ENCODE measurements at regions not wholly inside any gene's neighbourhood (a gene's known extent, or its start where the extent isn't known, plus 50 kb on each side); places are given as distances from the start of the nearest gene placed in this dataset.

DNA sequence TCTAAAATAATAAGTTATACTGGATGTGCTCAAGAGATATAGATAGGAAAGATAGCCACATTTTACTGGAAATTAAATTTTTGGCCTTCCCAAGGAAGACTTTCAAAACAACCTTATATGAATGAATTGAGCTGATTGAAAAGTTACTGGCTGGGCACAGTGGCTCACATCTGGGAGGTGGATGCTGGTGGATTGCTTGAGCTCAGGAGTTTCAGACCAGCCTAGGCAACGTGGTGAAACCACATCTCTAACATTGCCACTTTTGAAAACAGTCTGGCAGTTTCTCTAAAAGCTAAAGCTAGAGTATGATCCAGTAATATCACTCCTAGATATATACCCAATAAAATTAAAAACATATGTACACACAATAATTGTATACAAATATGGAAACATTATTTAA, 231.4 kb upstream of the POU1F1 start:
- TF ChIP-seq POLR2A (IDR thresholded peaks at IDR 0.05; ENCODE audit: low read depth, low read length) (no peak), MYC (IDR thresholded peaks at IDR 0.05; ENCODE audit: low read depth, low read length) (no peak), JUN (IDR thresholded peaks at IDR 0.05; ENCODE audit: borderline replicate concordance, insufficient read depth, insufficient read length, low read depth) (no peak), POLR2AphosphoS5 (IDR thresholded peaks at IDR 0.05; ENCODE audit: insufficient read depth, low read depth, low read length) (no peak)
- TF ChIP-seq, protein P1, sequence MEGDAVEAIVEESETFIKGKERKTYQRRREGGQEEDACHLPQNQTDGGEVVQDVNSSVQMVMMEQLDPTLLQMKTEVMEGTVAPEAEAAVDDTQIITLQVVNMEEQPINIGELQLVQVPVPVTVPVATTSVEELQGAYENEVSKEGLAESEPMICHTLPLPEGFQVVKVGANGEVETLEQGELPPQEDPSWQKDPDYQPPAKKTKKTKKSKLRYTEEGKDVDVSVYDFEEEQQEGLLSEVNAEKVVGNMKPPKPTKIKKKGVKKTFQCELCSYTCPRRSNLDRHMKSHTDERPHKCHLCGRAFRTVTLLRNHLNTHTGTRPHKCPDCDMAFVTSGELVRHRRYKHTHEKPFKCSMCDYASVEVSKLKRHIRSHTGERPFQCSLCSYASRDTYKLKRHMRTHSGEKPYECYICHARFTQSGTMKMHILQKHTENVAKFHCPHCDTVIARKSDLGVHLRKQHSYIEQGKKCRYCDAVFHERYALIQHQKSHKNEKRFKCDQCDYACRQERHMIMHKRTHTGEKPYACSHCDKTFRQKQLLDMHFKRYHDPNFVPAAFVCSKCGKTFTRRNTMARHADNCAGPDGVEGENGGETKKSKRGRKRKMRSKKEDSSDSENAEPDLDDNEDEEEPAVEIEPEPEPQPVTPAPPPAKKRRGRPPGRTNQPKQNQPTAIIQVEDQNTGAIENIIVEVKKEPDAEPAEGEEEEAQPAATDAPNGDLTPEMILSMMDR (IDR thresholded peaks at IDR 0.05; ENCODE audit: extremely low read depth in 1 of 2, insufficient read depth in 1 of 2, low read depth in 1 of 2, low read length in 2 of 2): no peak
- TF ChIP-seq, protein P2, sequence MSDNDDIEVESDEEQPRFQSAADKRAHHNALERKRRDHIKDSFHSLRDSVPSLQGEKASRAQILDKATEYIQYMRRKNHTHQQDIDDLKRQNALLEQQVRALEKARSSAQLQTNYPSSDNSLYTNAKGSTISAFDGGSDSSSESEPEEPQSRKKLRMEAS (IDR thresholded peaks at IDR 0.05; ENCODE audit: insufficient read depth, insufficient read length): no peak
